DND-41 (cell line): ENCODE measurements at regions not wholly inside any gene's neighbourhood (a gene's known extent, or its start where the extent isn't known, plus 50 kb on each side); places are given as distances from the start of the nearest gene placed in this dataset.

Experiments used
- CTCF ChIP-seq: IDR thresholded peaks from 2 replicates; pipeline ENCODE4 v1.5.1; 2012; ENCODE audit warnings: borderline replicate concordance, low read length, moderate library complexity, mild to moderate bottlenecking; ENCODE audit not compliant: poor library complexity, severe bottlenecking; ENCODE audit errors: extremely low read depth
- EZH2 ChIP-seq: IDR thresholded peaks from 3 replicates; pipeline ENCODE4 v1.6.1; 2012; ENCODE audit warnings: borderline replicate concordance, low read depth, mild to moderate bottlenecking, moderate library complexity, low read length, inconsistent platforms; ENCODE audit not compliant: severe bottlenecking

- no peak for TF ChIP-seq CTCF
- TF ChIP-seq EZH2 = no peak
Measured at GRCh38 chr4:18203966-18204365, 182.4 kb upstream of the LCORL start.
